ENCODE measurements at regions not wholly inside any gene's neighbourhood (a gene's known extent, or its start where the extent isn't known, plus 50 kb on each side); places are given as distances from the start of the nearest gene placed in this dataset.

DNA sequence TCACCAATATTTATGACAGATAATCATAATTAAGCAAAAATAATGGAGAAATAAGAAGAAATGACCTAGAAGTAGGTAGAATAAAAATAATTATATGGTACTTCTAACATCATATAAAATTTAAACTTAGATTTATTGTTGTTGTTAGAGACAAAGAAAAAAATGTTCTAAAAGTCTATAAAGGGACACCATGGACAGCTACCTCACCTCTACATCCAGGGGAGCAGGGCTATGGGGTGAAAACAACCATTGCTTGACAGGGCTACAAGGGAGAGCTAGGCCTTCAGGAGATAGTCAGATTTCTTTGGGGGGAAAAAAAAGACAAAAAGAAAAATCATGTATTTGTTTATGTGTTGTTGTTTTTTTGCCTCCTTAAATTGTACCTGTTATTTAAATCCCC is 841.9 kb downstream of the VGLL3 start:
- Histone ChIP-seq H4K20me1 (ENCODE audit: insufficient read depth) (no peaks in the 10 kb centered on the region), H3K36me3 (ENCODE audit: insufficient read depth) (no peaks in the 10 kb centered on the region), H3K27ac (no peak overlapping the region), H3K4me1 (ENCODE audit: low read depth, poor library complexity, severe bottlenecking) (no peaks in the 10 kb centered on the region), H3K79me2 (ENCODE audit: insufficient read depth, low read depth) (no peaks in the 10 kb centered on the region), H3K27me3 (ENCODE audit: insufficient read depth, low read depth) (no peaks in the 10 kb centered on the region), H2AFZ (ENCODE audit: low read depth) (no peak overlapping the region), H3K4me2 (no peak overlapping the region), H3K4me3 (IDR thresholded peaks at IDR 0.05; ENCODE audit: insufficient read depth, low read depth, low read length) (no peak overlapping the region), H3K9ac (no peak overlapping the region)
- TF ChIP-seq, protein P1, sequence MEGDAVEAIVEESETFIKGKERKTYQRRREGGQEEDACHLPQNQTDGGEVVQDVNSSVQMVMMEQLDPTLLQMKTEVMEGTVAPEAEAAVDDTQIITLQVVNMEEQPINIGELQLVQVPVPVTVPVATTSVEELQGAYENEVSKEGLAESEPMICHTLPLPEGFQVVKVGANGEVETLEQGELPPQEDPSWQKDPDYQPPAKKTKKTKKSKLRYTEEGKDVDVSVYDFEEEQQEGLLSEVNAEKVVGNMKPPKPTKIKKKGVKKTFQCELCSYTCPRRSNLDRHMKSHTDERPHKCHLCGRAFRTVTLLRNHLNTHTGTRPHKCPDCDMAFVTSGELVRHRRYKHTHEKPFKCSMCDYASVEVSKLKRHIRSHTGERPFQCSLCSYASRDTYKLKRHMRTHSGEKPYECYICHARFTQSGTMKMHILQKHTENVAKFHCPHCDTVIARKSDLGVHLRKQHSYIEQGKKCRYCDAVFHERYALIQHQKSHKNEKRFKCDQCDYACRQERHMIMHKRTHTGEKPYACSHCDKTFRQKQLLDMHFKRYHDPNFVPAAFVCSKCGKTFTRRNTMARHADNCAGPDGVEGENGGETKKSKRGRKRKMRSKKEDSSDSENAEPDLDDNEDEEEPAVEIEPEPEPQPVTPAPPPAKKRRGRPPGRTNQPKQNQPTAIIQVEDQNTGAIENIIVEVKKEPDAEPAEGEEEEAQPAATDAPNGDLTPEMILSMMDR (conservative IDR thresholded peaks at IDR 0.05; ENCODE audit: low read depth, low read length), result no peak

DNA sequence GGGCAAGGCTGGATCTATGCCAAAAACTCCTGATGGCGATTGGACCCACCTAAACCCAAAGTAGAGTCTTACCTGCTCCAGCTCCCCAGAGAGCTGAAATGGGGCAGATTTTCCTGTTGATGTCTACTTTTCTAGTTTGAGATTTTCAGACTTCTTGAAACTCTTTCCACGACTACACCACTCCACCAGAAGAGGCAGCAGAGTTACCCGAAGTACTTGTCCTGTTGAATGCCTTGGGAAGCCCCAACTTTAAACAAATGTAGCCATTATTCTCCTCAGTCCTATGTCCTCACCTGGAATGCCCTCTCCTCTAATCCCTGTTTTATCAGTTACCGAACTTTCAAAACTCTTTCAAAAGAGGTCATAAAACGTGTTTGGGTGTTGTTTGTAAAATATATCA is 843.8 kb downstream of the VGLL3 start:
- TF ChIP-seq, protein P1 (conservative IDR thresholded peaks at IDR 0.05; ENCODE audit: low read depth, low read length), result no peak
- H3K9ac ChIP-seq, result no peak overlapping the region
- no peaks in the 10 kb centered on the region for H3K27me3 ChIP-seq (ENCODE audit: insufficient read depth, low read depth)
- H3K79me2 ChIP-seq (ENCODE audit: insufficient read depth, low read depth), result no peaks in the 10 kb centered on the region
- H2AFZ ChIP-seq (ENCODE audit: low read depth), result no peak overlapping the region
- H3K36me3 ChIP-seq (ENCODE audit: insufficient read depth), result no peaks in the 10 kb centered on the region
- H3K27ac ChIP-seq, result no peak overlapping the region
- no peaks in the 10 kb centered on the region for H4K20me1 ChIP-seq (ENCODE audit: insufficient read depth)
- H3K4me3 ChIP-seq (IDR thresholded peaks at IDR 0.05; ENCODE audit: insufficient read depth, low read depth, low read length), result no peak overlapping the region
- no peak overlapping the region for H3K4me2 ChIP-seq
- H3K4me1 ChIP-seq (ENCODE audit: low read depth, poor library complexity, severe bottlenecking), result no peaks in the 10 kb centered on the region

DNA sequence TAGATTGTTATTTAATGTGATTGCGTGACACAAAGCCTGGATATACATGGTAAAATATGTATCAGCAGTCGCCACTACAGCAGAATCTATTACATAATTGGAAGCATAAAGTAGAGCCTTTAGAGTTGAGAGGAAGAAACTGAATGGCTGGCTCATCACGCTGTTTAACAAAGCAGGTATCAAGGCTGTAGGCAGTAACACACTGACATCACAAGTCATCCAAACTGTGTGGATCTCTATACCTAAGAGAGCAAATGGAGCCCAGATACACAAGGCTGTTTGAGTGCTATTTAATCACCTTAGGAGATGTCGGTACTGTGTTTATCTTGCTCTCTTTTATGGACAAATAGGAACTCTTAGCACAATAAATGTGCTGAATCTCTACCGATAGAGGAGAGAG is 864.4 kb downstream of the VGLL3 start:
- H3K4me2 ChIP-seq, result no peak overlapping the region
- TF ChIP-seq, protein P1 (conservative IDR thresholded peaks at IDR 0.05; ENCODE audit: low read depth, low read length), result no peak
- no peaks in the 10 kb centered on the region for H3K4me1 ChIP-seq (ENCODE audit: low read depth, poor library complexity, severe bottlenecking)
- no peak overlapping the region for H2AFZ ChIP-seq (ENCODE audit: low read depth)
- no peaks in the 10 kb centered on the region for H3K27me3 ChIP-seq (ENCODE audit: insufficient read depth, low read depth)
- no peak overlapping the region for H3K9ac ChIP-seq
- no peaks in the 10 kb centered on the region for H3K36me3 ChIP-seq (ENCODE audit: insufficient read depth)
- H4K20me1 ChIP-seq (ENCODE audit: insufficient read depth), result no peaks in the 10 kb centered on the region
- no peak overlapping the region for H3K27ac ChIP-seq
- no peaks in the 10 kb centered on the region for H3K79me2 ChIP-seq (ENCODE audit: insufficient read depth, low read depth)
- no peak overlapping the region for H3K4me3 ChIP-seq (IDR thresholded peaks at IDR 0.05; ENCODE audit: insufficient read depth, low read depth, low read length)

Measured in KMS-11 (cell line).